SK-N-MC (cell line): ENCODE measurements at regions not wholly inside any gene's neighbourhood (a gene's known extent, or its start where the extent isn't known, plus 50 kb on each side); places are given as distances from the start of the nearest gene placed in this dataset.
"Not testable (repeated sequence)": the region's sequence is repeated elsewhere in the genome, so short reads cannot be mapped to it uniquely, and the experiment has no call there.

Source experiments
- EZH2 ChIP-seq: fragments of 200-600 bp; sonication (generic); IDR thresholded peaks from one replicate; pipeline ENCODE4 v1.6.1; 2017; ENCODE audit warnings: antibody characterized with exemption
- FOXP2 ChIP-seq: optimal IDR thresholded peaks from 2 replicates; pipeline ENCODE3; 2011; ENCODE audit warnings: mild to moderate bottlenecking, moderate library complexity; ENCODE audit not compliant: insufficient read depth; ENCODE audit errors: extremely low read length, control extremely low read depth
- POLR2AphosphoS5 ChIP-seq: IDR thresholded peaks from 2 replicates; pipeline ENCODE4 v1.6.1; 2012; ENCODE audit warnings: mild to moderate bottlenecking, low read depth, low read length, borderline replicate concordance

GRCh38 chr11:69916251-69916649, 97.0 kb upstream of the FGF3 start:
- not testable (repeated sequence) for TF ChIP-seq EZH2, FOXP2, POLR2AphosphoS5
